ENCODE measurements at regions not wholly inside any gene's neighbourhood (a gene's known extent, or its start where the extent isn't known, plus 50 kb on each side); places are given as distances from the start of the nearest gene placed in this dataset.

GRCh38 chr1:8211251-8211882, 106.5 kb upstream of the SLC45A1 start:
- TF ChIP-seq GABPA (IDR thresholded peaks at IDR 0.05 in 1 of 2, conservative IDR thresholded peaks at IDR 0.05 in 1 of 2) (no peak), TAF1 (conservative IDR thresholded peaks at IDR 0.05) (no peak), RAD21 (IDR thresholded peaks at IDR 0.05) (no peak), SP1 (IDR thresholded peaks at IDR 0.05) (no peak), MAX (IDR thresholded peaks at IDR 0.05) (no peak), JUND (IDR thresholded peaks at IDR 0.05) (no peak), HNF4G (IDR thresholded peaks at IDR 0.05) (no peak), YY1 (IDR thresholded peaks at IDR 0.05) (no peak), EGR1 (IDR thresholded peaks at IDR 0.05; ENCODE audit: low read depth in 2 of 2) (no peak), HNF4A (conservative IDR thresholded peaks at IDR 0.05) (no peak)
- TF ChIP-seq, protein P1, sequence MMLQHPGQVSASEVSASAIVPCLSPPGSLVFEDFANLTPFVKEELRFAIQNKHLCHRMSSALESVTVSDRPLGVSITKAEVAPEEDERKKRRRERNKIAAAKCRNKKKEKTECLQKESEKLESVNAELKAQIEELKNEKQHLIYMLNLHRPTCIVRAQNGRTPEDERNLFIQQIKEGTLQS (IDR thresholded peaks at IDR 0.05): no peak
- TF ChIP-seq, protein P2, sequence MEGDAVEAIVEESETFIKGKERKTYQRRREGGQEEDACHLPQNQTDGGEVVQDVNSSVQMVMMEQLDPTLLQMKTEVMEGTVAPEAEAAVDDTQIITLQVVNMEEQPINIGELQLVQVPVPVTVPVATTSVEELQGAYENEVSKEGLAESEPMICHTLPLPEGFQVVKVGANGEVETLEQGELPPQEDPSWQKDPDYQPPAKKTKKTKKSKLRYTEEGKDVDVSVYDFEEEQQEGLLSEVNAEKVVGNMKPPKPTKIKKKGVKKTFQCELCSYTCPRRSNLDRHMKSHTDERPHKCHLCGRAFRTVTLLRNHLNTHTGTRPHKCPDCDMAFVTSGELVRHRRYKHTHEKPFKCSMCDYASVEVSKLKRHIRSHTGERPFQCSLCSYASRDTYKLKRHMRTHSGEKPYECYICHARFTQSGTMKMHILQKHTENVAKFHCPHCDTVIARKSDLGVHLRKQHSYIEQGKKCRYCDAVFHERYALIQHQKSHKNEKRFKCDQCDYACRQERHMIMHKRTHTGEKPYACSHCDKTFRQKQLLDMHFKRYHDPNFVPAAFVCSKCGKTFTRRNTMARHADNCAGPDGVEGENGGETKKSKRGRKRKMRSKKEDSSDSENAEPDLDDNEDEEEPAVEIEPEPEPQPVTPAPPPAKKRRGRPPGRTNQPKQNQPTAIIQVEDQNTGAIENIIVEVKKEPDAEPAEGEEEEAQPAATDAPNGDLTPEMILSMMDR (IDR thresholded peaks at IDR 0.05; ENCODE audit: low read depth, low read length, missing input control): no peak
- TF ChIP-seq, protein P3, sequence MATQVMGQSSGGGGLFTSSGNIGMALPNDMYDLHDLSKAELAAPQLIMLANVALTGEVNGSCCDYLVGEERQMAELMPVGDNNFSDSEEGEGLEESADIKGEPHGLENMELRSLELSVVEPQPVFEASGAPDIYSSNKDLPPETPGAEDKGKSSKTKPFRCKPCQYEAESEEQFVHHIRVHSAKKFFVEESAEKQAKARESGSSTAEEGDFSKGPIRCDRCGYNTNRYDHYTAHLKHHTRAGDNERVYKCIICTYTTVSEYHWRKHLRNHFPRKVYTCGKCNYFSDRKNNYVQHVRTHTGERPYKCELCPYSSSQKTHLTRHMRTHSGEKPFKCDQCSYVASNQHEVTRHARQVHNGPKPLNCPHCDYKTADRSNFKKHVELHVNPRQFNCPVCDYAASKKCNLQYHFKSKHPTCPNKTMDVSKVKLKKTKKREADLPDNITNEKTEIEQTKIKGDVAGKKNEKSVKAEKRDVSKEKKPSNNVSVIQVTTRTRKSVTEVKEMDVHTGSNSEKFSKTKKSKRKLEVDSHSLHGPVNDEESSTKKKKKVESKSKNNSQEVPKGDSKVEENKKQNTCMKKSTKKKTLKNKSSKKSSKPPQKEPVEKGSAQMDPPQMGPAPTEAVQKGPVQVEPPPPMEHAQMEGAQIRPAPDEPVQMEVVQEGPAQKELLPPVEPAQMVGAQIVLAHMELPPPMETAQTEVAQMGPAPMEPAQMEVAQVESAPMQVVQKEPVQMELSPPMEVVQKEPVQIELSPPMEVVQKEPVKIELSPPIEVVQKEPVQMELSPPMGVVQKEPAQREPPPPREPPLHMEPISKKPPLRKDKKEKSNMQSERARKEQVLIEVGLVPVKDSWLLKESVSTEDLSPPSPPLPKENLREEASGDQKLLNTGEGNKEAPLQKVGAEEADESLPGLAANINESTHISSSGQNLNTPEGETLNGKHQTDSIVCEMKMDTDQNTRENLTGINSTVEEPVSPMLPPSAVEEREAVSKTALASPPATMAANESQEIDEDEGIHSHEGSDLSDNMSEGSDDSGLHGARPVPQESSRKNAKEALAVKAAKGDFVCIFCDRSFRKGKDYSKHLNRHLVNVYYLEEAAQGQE (IDR thresholded peaks at IDR 0.05): no peak
- TF ChIP-seq, protein P4, sequence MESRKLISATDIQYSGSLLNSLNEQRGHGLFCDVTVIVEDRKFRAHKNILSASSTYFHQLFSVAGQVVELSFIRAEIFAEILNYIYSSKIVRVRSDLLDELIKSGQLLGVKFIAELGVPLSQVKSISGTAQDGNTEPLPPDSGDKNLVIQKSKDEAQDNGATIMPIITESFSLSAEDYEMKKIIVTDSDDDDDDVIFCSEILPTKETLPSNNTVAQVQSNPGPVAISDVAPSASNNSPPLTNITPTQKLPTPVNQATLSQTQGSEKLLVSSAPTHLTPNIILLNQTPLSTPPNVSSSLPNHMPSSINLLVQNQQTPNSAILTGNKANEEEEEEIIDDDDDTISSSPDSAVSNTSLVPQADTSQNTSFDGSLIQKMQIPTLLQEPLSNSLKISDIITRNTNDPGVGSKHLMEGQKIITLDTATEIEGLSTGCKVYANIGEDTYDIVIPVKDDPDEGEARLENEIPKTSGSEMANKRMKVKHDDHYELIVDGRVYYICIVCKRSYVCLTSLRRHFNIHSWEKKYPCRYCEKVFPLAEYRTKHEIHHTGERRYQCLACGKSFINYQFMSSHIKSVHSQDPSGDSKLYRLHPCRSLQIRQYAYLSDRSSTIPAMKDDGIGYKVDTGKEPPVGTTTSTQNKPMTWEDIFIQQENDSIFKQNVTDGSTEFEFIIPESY (IDR thresholded peaks at IDR 0.05): no peak
